ENCODE measurements at regions not wholly inside any gene's neighbourhood (a gene's known extent, or its start where the extent isn't known, plus 50 kb on each side); places are given as distances from the start of the nearest gene placed in this dataset.

DNA sequence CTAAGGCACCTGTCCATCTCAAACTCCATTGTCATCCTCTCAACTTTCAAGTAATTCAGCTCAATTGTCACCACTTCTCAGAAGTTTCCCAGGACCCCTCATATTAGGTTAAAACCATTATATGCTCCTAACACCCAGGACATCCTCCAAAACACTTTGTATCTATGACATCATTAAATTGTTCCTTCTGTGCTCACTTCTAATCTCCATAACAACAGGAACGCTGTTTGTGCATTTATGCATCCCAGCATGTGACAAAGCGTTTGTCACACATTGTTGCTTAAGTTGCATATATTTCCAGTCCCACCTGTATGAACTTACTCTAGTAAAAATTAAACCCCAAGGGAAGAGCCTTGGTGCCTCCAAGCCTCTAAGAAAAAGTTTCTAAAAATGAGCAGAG, 133.9 kb downstream of the TBX5 start:
- Histone ChIP-seq H3K27ac (ENCODE audit: low read depth, low read length) (no peak overlapping the region), H3K4me1 (ENCODE audit: control insufficient read depth in 1 of 2, insufficient read depth in 2 of 2, low read length in 2 of 2) (peaks cover 0 to 3% of the 10 kb centered on the region in 2 experiments; a peak in 1 of 4 replicates), H3K79me2 (ENCODE audit: insufficient read depth, low read length) (no peaks in the 10 kb centered on the region), H3K9ac (ENCODE audit: low read length) (no peak overlapping the region), H4K20me1 (ENCODE audit: insufficient read depth) (no peaks in the 10 kb centered on the region), H3K9me2 (ENCODE audit: insufficient read depth) (no peaks in the 10 kb centered on the region), H3K36me3 (ENCODE audit: control insufficient read depth in 1 of 2, insufficient read depth in 2 of 2, low read length in 2 of 2) (no peaks in the 10 kb centered on the region), H3K27me3 (ENCODE audit: insufficient read depth, low read length) (peaks cover 59% of the 10 kb centered on the region), H2AFZ (ENCODE audit: low read depth, low read length, poor library complexity, severe bottlenecking) (no peak overlapping the region), H3K4me3 (replicated peaks in 1 of 2; ENCODE audit: low read depth in 1 of 2, low read length in 2 of 2) (no peak overlapping the region), H3K4me2 (ENCODE audit: low read length) (no peak overlapping the region), H3K9me3 (ENCODE audit: control insufficient read depth in 1 of 2, insufficient read depth in 1 of 2, low read depth in 1 of 2, low read length in 2 of 2) (no peaks in the 10 kb centered on the region)
- POLR2A ChIA-PET, result no interaction called here
- intact Hi-C loops (cut with micrococcal nuclease), result no loop called here
- ATAC-seq, result no peak
- RAD21 ChIA-PET (ENCODE audit: low non-redundant PET in 1 of 2, low total read pairs in 2 of 2, uncharacterized antibody in 2 of 2, unreplicated experiment in 2 of 2), result no interaction called here
- BruUV-seq (replicated peaks), result no TSS peak
- CTCF ChIA-PET, result no interaction called here
- DNase-seq (ENCODE audit: low read depth, low spot score), result no peak
- TF ChIP-seq RAD21 (IDR thresholded peaks at IDR 0.05; ENCODE audit: low read depth) (no peak), EGR1 (IDR thresholded peaks at IDR 0.05; ENCODE audit: low read depth) (no peak), YY1 (IDR thresholded peaks at IDR 0.05; ENCODE audit: extremely low read depth, insufficient replicate concordance, low read depth, low read length) (no peak), ZNF274 (IDR thresholded peaks at IDR 0.05; ENCODE audit: low read depth, low read length) (no peak), TCF7L2 (IDR thresholded peaks at IDR 0.05; ENCODE audit: borderline replicate concordance, extremely low read depth, insufficient read depth, insufficient read length) (no peak), CBX3 (IDR thresholded peaks at IDR 0.05; ENCODE audit: low read depth) (no peak), SIN3A (IDR thresholded peaks at IDR 0.05; ENCODE audit: low read depth) (no peak), ZFX (IDR thresholded peaks at IDR 0.05) (no peak), POLR2A (IDR thresholded peaks at IDR 0.05; ENCODE audit: borderline replicate concordance, extremely low read depth, insufficient read depth, insufficient read length) (no peak), SRF (IDR thresholded peaks at IDR 0.05; ENCODE audit: low read depth) (no peak), ELF1 (IDR thresholded peaks at IDR 0.05; ENCODE audit: borderline replicate concordance, low read depth) (no peak), EZH2 (IDR thresholded peaks at IDR 0.05) (no peak), POLR2AphosphoS5 (IDR thresholded peaks at IDR 0.05; ENCODE audit: low read depth, low read length) (no peak)
- TF ChIP-seq, protein P1, sequence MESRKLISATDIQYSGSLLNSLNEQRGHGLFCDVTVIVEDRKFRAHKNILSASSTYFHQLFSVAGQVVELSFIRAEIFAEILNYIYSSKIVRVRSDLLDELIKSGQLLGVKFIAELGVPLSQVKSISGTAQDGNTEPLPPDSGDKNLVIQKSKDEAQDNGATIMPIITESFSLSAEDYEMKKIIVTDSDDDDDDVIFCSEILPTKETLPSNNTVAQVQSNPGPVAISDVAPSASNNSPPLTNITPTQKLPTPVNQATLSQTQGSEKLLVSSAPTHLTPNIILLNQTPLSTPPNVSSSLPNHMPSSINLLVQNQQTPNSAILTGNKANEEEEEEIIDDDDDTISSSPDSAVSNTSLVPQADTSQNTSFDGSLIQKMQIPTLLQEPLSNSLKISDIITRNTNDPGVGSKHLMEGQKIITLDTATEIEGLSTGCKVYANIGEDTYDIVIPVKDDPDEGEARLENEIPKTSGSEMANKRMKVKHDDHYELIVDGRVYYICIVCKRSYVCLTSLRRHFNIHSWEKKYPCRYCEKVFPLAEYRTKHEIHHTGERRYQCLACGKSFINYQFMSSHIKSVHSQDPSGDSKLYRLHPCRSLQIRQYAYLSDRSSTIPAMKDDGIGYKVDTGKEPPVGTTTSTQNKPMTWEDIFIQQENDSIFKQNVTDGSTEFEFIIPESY (IDR thresholded peaks at IDR 0.05; ENCODE audit: extremely low read depth, insufficient replicate concordance, low read length), result no peak
- TF ChIP-seq, protein P2, sequence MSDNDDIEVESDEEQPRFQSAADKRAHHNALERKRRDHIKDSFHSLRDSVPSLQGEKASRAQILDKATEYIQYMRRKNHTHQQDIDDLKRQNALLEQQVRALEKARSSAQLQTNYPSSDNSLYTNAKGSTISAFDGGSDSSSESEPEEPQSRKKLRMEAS (IDR thresholded peaks at IDR 0.05), result no peak
- TF ChIP-seq, protein P3, sequence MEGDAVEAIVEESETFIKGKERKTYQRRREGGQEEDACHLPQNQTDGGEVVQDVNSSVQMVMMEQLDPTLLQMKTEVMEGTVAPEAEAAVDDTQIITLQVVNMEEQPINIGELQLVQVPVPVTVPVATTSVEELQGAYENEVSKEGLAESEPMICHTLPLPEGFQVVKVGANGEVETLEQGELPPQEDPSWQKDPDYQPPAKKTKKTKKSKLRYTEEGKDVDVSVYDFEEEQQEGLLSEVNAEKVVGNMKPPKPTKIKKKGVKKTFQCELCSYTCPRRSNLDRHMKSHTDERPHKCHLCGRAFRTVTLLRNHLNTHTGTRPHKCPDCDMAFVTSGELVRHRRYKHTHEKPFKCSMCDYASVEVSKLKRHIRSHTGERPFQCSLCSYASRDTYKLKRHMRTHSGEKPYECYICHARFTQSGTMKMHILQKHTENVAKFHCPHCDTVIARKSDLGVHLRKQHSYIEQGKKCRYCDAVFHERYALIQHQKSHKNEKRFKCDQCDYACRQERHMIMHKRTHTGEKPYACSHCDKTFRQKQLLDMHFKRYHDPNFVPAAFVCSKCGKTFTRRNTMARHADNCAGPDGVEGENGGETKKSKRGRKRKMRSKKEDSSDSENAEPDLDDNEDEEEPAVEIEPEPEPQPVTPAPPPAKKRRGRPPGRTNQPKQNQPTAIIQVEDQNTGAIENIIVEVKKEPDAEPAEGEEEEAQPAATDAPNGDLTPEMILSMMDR (IDR thresholded peaks at IDR 0.05 in 2 of 3, conservative IDR thresholded peaks at IDR 0.05 in 1 of 3; ENCODE audit: borderline replicate concordance in 1 of 3, insufficient read depth in 1 of 3, low read depth in 2 of 3, low read length in 2 of 3), result no peak
- TF ChIP-seq, protein P4, sequence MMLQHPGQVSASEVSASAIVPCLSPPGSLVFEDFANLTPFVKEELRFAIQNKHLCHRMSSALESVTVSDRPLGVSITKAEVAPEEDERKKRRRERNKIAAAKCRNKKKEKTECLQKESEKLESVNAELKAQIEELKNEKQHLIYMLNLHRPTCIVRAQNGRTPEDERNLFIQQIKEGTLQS (IDR thresholded peaks at IDR 0.05), result no peak
